AG08395 (cell line): ENCODE measurements at regions not wholly inside any gene's neighbourhood (a gene's known extent, or its start where the extent isn't known, plus 50 kb on each side); places are given as distances from the start of the nearest gene placed in this dataset.

Experiments
- DNase-seq: peaks from one replicate; pipeline ENCODE4 v3.0.0; 2012; ENCODE audit warnings: mixed read lengths, low spot score

DNA sequence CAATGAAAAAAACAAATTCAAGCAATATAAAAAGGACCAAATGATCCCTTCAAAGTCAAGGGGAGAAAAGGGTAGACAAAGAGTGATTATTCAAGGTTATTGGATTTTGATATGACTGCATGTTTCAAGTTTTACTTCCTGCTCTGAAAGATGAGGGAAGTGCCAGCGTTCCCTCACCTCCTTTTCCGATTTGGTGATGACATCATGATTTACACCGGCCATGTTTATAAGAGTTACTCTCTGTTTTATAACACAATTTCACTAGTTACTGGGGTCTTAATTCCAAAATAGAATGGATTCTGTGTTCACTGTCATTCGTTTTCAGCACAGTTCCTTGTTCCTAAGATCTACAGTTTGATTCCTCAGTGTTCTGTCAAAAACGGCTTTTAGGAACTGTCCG lies 60.5 kb upstream of the CPXM2 start:
- DNase-seq = no peak

DNA sequence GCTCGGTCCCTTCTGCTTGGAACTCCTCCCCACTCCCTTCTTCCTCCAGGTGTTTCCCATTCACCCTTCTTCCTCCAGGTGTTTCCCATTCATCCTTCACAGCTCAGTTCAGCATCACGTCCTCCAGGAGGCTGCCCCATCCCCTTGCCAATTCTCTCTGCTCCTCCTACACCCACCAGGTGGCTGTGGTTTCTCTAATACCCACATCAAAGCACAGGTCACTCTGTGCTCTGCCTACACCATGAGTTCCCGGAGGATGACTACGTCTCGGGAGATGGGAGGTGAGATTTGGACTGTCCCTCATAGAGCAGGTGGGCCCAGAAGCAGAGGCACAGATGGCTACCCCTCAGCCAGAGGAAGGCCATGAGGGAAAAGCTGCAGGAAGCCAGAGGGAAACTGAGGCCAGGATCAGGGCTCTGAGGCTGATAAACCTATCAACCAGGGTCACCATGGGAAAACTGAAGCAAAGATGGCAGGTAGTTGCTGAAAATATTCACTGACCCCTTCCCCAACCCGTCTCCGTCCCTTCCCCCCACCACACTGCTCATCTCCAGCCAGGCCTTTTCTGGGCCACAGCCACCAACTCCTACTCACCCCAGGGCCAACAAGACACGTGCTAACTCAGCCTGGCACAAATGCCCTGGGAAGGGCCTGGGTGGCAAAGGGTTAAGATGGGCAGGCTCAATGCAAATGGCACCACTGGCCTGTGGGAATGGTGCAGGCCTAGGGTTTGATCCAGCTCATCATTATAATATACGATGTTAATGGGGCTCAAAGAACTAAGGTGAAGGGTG lies 56.6 kb upstream of the CPXM2 start:
- DNase-seq = no peak

DNA sequence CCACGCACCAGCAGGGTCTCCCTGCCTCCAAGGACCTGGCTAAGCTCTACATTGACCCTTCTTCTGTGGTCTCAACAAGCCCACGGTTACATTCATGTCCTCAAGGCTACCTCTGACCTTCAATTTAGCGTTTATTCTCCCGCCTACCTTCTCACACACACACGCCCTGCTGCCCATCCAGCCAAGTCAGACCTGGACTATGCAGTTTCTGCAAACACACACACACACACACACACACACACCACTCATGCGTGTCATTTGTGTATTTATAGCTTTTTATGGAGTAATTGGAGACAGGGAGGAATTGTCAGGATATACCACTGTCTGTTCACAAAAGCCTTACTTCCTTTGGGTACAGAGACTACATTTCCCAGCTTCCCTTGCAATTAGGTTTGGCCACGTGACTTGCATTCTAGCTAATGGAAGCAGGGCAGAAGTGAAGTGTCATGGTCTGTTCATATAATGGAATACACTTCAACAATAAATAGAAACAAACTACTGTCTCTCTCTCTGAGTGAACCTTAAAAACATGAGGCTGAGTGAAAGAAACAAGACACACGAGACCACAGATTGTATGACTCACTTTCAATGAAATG lies 53.8 kb upstream of the CPXM2 start:
- peak; percentile 68 for DNase-seq

DNA sequence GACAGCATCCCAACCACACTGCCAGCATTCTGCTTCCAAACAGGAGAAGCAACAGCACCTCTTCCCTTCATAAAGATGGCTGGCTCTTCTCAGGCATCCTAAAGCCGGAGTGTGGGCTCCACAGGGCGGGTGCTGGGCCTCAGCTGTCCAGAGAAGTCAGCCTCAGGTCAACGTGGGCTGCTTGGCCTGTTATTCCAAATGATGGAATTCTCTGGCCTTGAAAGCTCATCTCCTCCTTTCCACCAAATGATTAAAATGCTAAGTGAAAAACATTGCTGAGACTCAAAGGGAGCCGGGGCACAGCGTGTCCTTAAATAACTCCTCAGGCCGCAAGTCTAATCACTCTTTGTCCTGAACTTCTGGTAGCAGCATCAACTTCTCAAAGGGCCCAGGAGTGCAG lies 53.1 kb upstream of the CPXM2 start:
- DNase-seq = no peak

DNA sequence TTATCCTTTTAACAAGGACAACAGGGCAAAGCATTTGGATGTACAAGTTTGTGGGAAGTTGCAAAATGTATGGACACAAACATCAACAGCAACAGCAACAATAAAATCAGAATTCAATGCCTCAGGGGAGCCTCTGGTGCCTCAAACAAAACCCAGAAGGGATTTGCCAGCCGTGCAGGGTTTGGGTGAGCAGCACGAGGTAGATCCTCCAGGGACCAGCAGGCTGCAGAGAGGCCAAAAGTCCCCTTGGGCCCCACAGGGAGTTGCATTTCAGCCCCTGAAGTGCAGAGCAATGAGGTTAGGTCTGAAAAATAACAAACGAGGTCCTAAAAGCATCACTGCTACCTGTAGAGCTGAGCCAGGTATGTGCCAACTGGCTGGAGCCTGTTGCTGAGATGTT lies 51.7 kb upstream of the CPXM2 start:
- DNase-seq = no peak

DNA sequence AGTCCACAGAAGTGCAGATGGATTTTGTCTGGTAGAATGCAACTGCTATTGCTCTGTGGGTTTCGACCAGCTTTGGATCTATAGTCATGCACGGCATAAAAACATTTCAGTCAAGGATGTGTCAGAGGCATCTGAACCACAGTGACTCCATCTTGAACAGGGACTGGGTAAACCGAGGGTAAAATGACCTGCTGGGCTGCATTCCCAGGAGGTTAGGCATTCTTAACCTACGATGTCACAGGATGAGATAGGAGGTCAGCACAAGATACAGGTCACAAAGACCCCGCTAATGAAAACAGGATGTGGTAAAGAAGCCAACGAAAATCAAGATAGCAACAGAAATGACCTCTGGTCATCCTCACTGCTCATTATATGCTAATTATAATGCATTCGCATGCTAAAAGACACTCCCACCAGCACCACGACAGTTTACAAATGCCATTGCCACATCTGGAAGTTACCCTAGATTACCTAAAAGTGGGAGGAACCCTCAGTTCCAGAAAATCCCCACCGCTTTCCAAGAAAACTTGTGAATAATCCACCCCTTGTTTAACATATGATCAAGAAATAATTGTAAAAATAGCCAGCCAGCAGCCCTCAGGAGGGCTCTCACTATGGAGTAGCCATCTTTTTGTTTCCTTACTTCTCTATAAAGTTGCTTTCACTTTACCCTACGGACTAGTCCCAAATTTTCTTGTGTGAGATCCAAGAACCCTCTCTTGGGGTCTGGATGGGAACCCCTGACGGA lies 50.7 kb upstream of the CPXM2 start:
- DNase-seq = no peak
